Adrenal gland (tissue), 5 donors: ENCODE measurements at regions not wholly inside any gene's neighbourhood (a gene's known extent, or its start where the extent isn't known, plus 50 kb on each side); places are given as distances from the start of the nearest gene placed in this dataset.

Source experiments
- CTCF ChIP-seq, 6 experiments: fragments of 450-650 bp in 4 of 6; fragments of 200-600 bp in 2 of 6; sonication (generic) in 1 of 6; IDR thresholded peaks; 1 replicate in 5 of 6; 2 replicates in 1 of 6; pipeline versions ENCODE4 v1.5.1 to v1.8.0; 2016 to 2021; ENCODE audit warnings: antibody characterized with exemption in 6 of 6, mild to moderate bottlenecking in 2 of 6, moderate library complexity in 1 of 6
- POLR2A ChIP-seq, 2 donors: fragments of 450-650 bp; IDR thresholded peaks; one replicate each; pipeline ENCODE4 v1.6.1; 2017; ENCODE audit warnings: antibody characterized with exemption in 2 of 2, mild to moderate bottlenecking in 2 of 2, moderate library complexity in 1 of 2
- donor health status: DM: no; HTN: no; CAD: no.

GRCh38 chr10:120205368-120206018 is 251.5 kb upstream of the PLPP4 start:
- TF ChIP-seq CTCF (IDR thresholded peaks at IDR 0.05) (no peak), POLR2A (IDR thresholded peaks at IDR 0.05) (no peak)
